T-helper 2 cell treated with Interferon-gamma antibody and Interleukin-4, amounts not matched to agents 5 μg/mL and 100 μg/mL, for 36 hours (primary cell): ENCODE measurements at regions not wholly inside any gene's neighbourhood (a gene's known extent, or its start where the extent isn't known, plus 50 kb on each side); places are given as distances from the start of the nearest gene placed in this dataset.
"Not testable (repeated sequence)": the region's sequence is repeated elsewhere in the genome, so short reads cannot be mapped to it uniquely, and the experiment has no call there.

ENCODE experiments used
- DNase-seq: peaks from one replicate; pipeline ENCODE4 v3.0.0; 2021; ENCODE audit warnings: low spot score
- H3K27ac Mint-ChIP-seq: one replicate; pipeline ENCODE4 v1.8.0; 2021; ENCODE audit warnings: mild to moderate bottlenecking, mixed read lengths
- H3K27me3 Mint-ChIP-seq: one replicate; pipeline ENCODE4 v1.8.0; 2021; ENCODE audit warnings: low read depth, mixed read lengths
- H3K36me3 Mint-ChIP-seq: one replicate; pipeline ENCODE4 v1.8.0; 2021; ENCODE audit warnings: low read depth, mixed read lengths
- H3K4me1 Mint-ChIP-seq: one replicate; pipeline ENCODE4 v1.8.0; 2021; ENCODE audit warnings: low read depth, mixed read lengths
- H3K4me3 Mint-ChIP-seq: one replicate; pipeline ENCODE4 v1.8.0; 2022; ENCODE audit warnings: mild to moderate bottlenecking, moderate library complexity, mixed read lengths
- H3K9me3 Mint-ChIP-seq: one replicate; pipeline ENCODE4 v1.8.0; 2021; ENCODE audit warnings: mixed read lengths

DNA sequence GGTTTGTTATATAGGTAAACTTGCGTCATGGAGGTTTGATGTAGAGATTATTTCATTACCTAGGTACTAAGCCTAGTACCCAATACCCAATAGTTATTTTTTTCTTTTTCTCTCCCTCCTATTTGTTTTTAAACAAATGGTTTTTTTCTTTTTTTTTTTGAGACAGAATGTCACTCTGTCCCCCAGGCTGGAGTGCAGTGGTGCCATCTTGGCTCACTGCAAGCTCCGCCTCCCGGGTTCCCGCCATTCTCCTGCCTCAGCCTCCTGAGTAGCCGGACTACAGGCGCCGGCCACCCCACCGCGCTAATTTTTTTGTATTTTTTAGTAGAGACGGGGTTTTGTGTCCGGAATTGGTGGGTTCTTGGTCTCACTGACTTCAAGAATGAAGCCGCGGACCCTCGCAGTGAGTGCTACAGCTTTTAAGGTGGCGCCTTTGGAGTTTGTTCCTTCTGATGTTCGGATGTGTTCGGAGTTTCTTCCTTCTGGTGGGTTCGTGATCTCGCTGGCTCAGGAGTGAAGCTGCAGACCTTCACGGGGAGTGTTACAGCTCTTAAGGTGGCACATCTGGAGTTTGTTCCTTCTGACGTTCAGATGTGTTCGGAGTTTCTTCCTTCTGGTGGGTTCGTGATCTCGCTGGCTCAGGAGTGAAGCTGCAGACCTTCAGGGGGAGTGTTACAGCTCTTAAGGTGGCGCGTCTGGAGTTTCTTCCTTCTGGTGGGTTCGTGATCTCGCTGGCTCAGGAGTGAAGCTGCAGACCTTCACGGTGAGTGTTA is 243.7 kb downstream of the PLA2G4A start:
- H3K27me3 Mint-ChIP-seq, H3K9me3 Mint-ChIP-seq, DNase-seq, H3K36me3 Mint-ChIP-seq, H3K4me1 Mint-ChIP-seq: not testable (repeated sequence)
- peak overlapping the region; percentile 92 for H3K4me3 Mint-ChIP-seq
- peak overlapping the region; percentile 90 for H3K27ac Mint-ChIP-seq

- not testable (repeated sequence) for H3K4me1 Mint-ChIP-seq, H3K27me3 Mint-ChIP-seq, H3K9me3 Mint-ChIP-seq, H3K36me3 Mint-ChIP-seq, DNase-seq
- H3K4me3 Mint-ChIP-seq, result peak overlapping the region; percentile 92
- peak overlapping the region; percentile 90 for H3K27ac Mint-ChIP-seq
Observed at GRCh38 chr1:187073035-187073560, 244.3 kb downstream of the PLA2G4A start.

- not testable (repeated sequence) for H3K27me3 Mint-ChIP-seq, H3K9me3 Mint-ChIP-seq, H3K36me3 Mint-ChIP-seq, H3K4me1 Mint-ChIP-seq, H3K27ac Mint-ChIP-seq, DNase-seq
- peak overlapping the region; percentile 92 for H3K4me3 Mint-ChIP-seq
Observed at GRCh38 chr1:187073634-187074245, 245.0 kb downstream of the PLA2G4A start.

GRCh38 chr1:187074445-187075048 is 245.8 kb downstream of the PLA2G4A start:
- H3K4me3 Mint-ChIP-seq, result no peak overlapping the region
- H3K36me3 Mint-ChIP-seq, result peaks cover 7% of the 10 kb centered on the region
- H3K9me3 Mint-ChIP-seq, result no peaks in the 10 kb centered on the region
- H3K4me1 Mint-ChIP-seq, result peaks cover 6% of the 10 kb centered on the region
- no peaks in the 10 kb centered on the region for H3K27me3 Mint-ChIP-seq
- H3K27ac Mint-ChIP-seq, result no peak overlapping the region
- DNase-seq, result no peak

GRCh38 chr1:187076922-187077321 is 248.2 kb downstream of the PLA2G4A start:
- DNase-seq, result no peak
- Mint-ChIP-seq H3K4me3 (no peak overlapping the region), H3K27ac (no peak overlapping the region), H3K9me3 (no peaks in the 10 kb centered on the region), H3K27me3 (no peaks in the 10 kb centered on the region), H3K4me1 (peaks cover 6% of the 10 kb centered on the region), H3K36me3 (peaks cover 7% of the 10 kb centered on the region)

DNA sequence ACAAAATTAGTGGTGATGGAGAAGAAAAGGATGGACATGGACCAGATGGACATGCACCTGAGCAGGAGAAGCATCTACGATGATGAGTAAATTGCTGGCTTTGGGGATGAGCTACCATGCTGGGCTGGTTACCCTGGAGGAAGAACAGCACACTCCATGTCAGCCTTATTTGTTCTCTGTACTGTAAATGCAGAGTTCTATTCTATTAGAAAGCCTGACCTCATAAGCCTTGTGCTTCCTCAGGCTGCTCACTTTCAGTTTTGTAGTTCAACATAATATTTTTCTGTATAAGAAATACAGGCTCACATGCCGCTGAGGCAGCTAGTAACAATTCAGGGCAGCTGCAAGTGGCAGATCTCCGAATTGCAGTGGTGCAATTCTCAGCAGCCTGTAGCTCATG is 249.6 kb downstream of the PLA2G4A start:
- Mint-ChIP-seq H3K4me3 (no peak overlapping the region), H3K27me3 (no peaks in the 10 kb centered on the region), H3K36me3 (peaks cover 5% of the 10 kb centered on the region), H3K9me3 (no peaks in the 10 kb centered on the region), H3K27ac (no peak overlapping the region), H3K4me1 (peaks cover 4% of the 10 kb centered on the region)
- no peak for DNase-seq

- Mint-ChIP-seq H3K36me3 (peaks cover 4% of the 10 kb centered on the region), H3K4me1 (peaks cover 3% of the 10 kb centered on the region), H3K27me3 (no peaks in the 10 kb centered on the region)
Observed at GRCh38 chr1:187078916-187079315, 250.2 kb downstream of the PLA2G4A start.

DNA sequence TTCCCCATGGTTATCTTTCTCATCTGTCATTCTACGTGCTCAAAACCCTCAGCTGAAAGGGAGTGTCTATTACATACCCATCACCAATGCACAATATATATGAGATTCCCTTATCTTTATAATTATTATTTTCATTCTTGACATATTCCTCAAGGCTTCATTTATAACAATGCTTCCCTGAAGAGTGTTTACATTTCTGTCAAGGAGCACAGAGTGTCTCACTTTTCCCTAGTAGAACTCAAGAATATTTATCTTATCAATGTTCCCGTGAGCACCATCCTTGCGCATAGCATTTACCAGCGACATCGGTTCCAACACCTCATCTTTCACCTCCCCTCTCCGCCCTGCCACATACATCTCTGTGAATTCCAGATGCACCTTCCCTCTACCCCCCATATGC is 250.6 kb downstream of the PLA2G4A start:
- H3K27ac Mint-ChIP-seq, result no peak overlapping the region
- peaks cover 3% of the 10 kb centered on the region for H3K4me1 Mint-ChIP-seq
- H3K27me3 Mint-ChIP-seq, result no peaks in the 10 kb centered on the region
- H3K4me3 Mint-ChIP-seq, result no peak overlapping the region
- H3K9me3 Mint-ChIP-seq, result no peaks in the 10 kb centered on the region
- no peak for DNase-seq
- H3K36me3 Mint-ChIP-seq, result peaks cover 4% of the 10 kb centered on the region

More at GRCh38 chr1:187078916-187079315, 250.2 kb downstream of the PLA2G4A start:
- no peaks in the 10 kb centered on the region for H3K9me3 Mint-ChIP-seq
- DNase-seq, result no peak
- no peak overlapping the region for H3K4me3 Mint-ChIP-seq
- no peak overlapping the region for H3K27ac Mint-ChIP-seq

- Mint-ChIP-seq H3K27ac (no peak overlapping the region), H3K4me3 (no peak overlapping the region), H3K36me3 (peaks cover 2% of the 10 kb centered on the region), H3K27me3 (no peaks in the 10 kb centered on the region), H3K9me3 (peaks cover 8% of the 10 kb centered on the region), H3K4me1 (peaks cover 10% of the 10 kb centered on the region)
- no peak for DNase-seq
Observed at GRCh38 chr1:187091666-187092065, 262.9 kb downstream of the PLA2G4A start.

- Mint-ChIP-seq H3K36me3 (peaks cover 2% of the 10 kb centered on the region), H3K27me3 (no peaks in the 10 kb centered on the region), H3K4me3 (peak overlapping the region; percentile 25), H3K9me3 (peaks cover 8% of the 10 kb centered on the region), H3K27ac (peak overlapping the region; percentile 3), H3K4me1 (peaks cover 12% of the 10 kb centered on the region)
- no peak for DNase-seq
Observed at GRCh38 chr1:187092104-187092503, 263.4 kb downstream of the PLA2G4A start.

DNA sequence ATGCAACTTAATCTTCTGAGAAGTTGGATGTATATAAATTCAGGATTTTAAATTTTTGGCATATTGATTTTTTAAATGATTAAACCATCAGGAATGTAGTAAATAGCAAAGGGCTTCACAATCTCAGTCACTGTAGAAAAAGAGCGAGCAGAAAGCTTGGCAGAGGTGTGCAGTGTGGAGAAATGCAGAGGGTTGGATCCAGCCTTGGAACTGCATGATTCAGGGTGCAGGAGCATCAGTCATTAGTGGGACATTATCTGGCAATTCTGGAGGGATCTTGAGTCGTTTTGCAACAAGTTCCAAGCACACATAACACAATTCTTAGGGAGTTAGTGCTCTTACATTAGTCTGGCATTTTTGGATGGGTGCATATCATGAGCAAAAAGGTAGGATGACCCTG is 267.9 kb downstream of the PLA2G4A start:
- H3K4me1 Mint-ChIP-seq, result peaks cover 9% of the 10 kb centered on the region
- no peak for DNase-seq
- peaks cover 2% of the 10 kb centered on the region for H3K36me3 Mint-ChIP-seq
- H3K4me3 Mint-ChIP-seq, result no peak overlapping the region
- H3K27ac Mint-ChIP-seq, result no peak overlapping the region
- H3K9me3 Mint-ChIP-seq, result peaks cover 4% of the 10 kb centered on the region
- no peaks in the 10 kb centered on the region for H3K27me3 Mint-ChIP-seq

DNA sequence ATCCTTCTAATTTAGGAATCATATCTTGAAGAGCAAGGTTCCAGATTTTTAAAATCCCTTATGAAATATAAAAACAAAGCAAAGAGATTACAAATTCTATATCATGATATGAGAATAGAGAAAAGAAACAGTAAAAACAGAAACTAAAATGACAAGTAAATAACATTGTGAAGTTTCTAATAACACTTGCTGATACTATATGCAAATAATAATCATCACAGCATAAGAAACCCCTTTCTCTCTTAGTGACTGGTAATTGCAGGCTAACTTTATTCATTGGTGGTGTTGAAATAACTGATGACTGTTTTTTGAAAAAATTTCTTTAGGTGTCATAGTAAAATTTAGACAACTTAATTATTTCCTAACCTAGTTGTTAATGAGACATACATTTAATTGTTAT is 281.6 kb downstream of the PLA2G4A start:
- Mint-ChIP-seq H3K27ac (no peak overlapping the region), H3K9me3 (no peaks in the 10 kb centered on the region), H3K27me3 (no peaks in the 10 kb centered on the region), H3K4me1 (no peaks in the 10 kb centered on the region), H3K36me3 (no peaks in the 10 kb centered on the region), H3K4me3 (no peak overlapping the region)
- no peak for DNase-seq

GRCh38 chr1:187114792-187115191 is 286.0 kb downstream of the PLA2G4A start:
- H3K27me3 Mint-ChIP-seq, result no peaks in the 10 kb centered on the region
- DNase-seq, result no peak
- H3K9me3 Mint-ChIP-seq, result no peaks in the 10 kb centered on the region
- no peak overlapping the region for H3K27ac Mint-ChIP-seq
- H3K4me1 Mint-ChIP-seq, result no peaks in the 10 kb centered on the region
- no peak overlapping the region for H3K4me3 Mint-ChIP-seq
- H3K36me3 Mint-ChIP-seq, result no peaks in the 10 kb centered on the region

DNA sequence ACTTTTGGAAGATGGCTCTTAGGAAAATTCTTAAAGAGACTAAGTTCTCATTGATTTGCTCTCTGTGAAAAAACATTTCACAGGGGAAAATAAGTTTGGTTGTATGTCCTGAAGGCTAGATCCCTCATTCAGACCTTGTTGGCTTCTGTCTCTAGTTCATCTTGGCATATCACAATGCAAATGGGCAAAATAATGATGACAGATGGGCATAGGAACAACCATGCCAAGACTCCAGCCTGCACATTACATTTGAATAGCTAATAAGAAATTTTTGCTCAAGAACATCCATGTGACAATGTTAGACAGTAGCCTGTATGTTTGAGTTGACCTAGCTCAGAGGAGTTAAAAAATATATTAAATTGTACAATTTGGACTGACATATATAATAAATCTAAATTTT is 292.9 kb downstream of the PLA2G4A start:
- no peak overlapping the region for H3K4me3 Mint-ChIP-seq
- H3K4me1 Mint-ChIP-seq, result no peaks in the 10 kb centered on the region
- H3K9me3 Mint-ChIP-seq, result no peaks in the 10 kb centered on the region

More for the DNA sequence above, 292.9 kb downstream of the PLA2G4A start:
- DNase-seq, result no peak
- no peaks in the 10 kb centered on the region for H3K27me3 Mint-ChIP-seq
- H3K27ac Mint-ChIP-seq, result no peak overlapping the region
- no peaks in the 10 kb centered on the region for H3K36me3 Mint-ChIP-seq
